ENCODE measurements at regions not wholly inside any gene's neighbourhood (a gene's known extent, or its start where the extent isn't known, plus 50 kb on each side); places are given as distances from the start of the nearest gene placed in this dataset.

DNA sequence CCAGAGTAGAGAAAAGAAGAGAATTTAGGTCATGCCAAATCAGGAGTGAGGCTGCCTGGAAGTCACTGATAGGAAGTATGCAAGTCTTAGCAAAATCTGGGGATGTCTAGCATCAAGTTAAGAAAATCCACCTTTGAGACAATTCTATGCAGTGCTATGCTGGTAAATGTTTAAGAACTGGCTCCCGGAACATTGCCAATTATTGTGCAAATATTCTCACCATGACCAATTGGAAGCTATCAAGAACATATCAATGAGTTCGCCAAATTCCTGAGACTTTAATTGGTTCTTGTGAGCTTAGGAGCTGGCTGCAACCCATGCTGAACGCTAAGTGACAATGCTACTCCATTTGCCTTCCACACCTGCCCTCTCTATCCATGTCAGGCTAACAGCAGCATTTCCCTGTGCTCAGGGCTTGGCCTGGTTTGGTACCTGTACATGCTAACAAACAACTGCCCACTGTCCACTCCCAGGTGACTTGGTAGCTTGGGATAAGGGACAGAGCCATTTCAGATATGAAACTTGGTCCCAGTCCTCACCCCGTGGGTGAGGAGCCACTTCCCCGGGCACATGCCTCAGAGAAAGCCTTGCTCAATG, 172.9 kb upstream of the KLHL29 start:
- H3K9me2 ChIP-seq (replicated peaks; ENCODE audit: insufficient read depth, low read length), result no peaks in the 10 kb centered on the region
- H3K9ac ChIP-seq (ENCODE audit: low read length), result no peak overlapping the region
- H4K20me1 ChIP-seq (ENCODE audit: low read depth, low read length), result no peaks in the 10 kb centered on the region
- no peaks in the 10 kb centered on the region for H3F3A ChIP-seq (ENCODE audit: insufficient read depth)
- no peaks in the 10 kb centered on the region for H3K27me3 ChIP-seq (ENCODE audit: low read length)
- H3K4me3 ChIP-seq (ENCODE audit: insufficient read depth, low read length, poor library complexity, severe bottlenecking), result no peak overlapping the region
- no peaks in the 10 kb centered on the region for H3K36me3 ChIP-seq (ENCODE audit: low read length)
- H3K27ac ChIP-seq (ENCODE audit: low read depth, low read length), result no peak overlapping the region
- H3K79me2 ChIP-seq (ENCODE audit: insufficient read depth, low read length), result no peaks in the 10 kb centered on the region
- TF ChIP-seq, protein P1, sequence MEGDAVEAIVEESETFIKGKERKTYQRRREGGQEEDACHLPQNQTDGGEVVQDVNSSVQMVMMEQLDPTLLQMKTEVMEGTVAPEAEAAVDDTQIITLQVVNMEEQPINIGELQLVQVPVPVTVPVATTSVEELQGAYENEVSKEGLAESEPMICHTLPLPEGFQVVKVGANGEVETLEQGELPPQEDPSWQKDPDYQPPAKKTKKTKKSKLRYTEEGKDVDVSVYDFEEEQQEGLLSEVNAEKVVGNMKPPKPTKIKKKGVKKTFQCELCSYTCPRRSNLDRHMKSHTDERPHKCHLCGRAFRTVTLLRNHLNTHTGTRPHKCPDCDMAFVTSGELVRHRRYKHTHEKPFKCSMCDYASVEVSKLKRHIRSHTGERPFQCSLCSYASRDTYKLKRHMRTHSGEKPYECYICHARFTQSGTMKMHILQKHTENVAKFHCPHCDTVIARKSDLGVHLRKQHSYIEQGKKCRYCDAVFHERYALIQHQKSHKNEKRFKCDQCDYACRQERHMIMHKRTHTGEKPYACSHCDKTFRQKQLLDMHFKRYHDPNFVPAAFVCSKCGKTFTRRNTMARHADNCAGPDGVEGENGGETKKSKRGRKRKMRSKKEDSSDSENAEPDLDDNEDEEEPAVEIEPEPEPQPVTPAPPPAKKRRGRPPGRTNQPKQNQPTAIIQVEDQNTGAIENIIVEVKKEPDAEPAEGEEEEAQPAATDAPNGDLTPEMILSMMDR (IDR thresholded peaks at IDR 0.05; ENCODE audit: insufficient read depth, low read length, poor library complexity, severe bottlenecking), result no peak
- no peak for TF ChIP-seq EZH2phosphoT487 (conservative IDR thresholded peaks at IDR 0.05; ENCODE audit: low read length)
- no peaks in the 10 kb centered on the region for H3K9me3 ChIP-seq (ENCODE audit: insufficient read depth, low read length)
- H3K4me2 ChIP-seq (ENCODE audit: low read depth, low read length, poor library complexity, severe bottlenecking), result no peak overlapping the region
- no peak overlapping the region for H2AFZ ChIP-seq (ENCODE audit: low read depth, low read length, severe bottlenecking)

DNA sequence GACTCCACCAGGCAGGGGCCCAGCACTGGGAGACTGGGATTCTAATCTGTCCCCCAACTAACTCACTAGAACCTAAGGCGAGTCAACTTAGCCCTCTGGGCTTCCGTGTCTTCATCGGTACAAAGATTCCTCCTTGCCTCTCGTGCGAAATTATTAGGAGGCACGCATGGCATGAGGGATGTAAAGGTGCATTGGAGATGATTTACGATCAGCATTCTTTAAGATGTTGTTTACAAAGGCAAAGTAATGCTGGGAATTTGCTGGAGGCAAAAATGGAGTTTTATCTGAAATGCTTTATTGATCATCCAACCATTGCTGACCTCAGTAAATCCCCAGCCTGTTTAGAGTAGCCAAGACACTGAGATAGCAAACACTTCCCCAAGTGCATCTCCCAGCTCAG, 171.8 kb upstream of the KLHL29 start:
- Histone ChIP-seq H3K4me3 (ENCODE audit: insufficient read depth, low read length, poor library complexity, severe bottlenecking) (no peak overlapping the region), H3K9ac (ENCODE audit: low read length) (no peak overlapping the region), H3K27me3 (ENCODE audit: low read length) (no peaks in the 10 kb centered on the region), H3K36me3 (ENCODE audit: low read length) (no peaks in the 10 kb centered on the region), H3F3A (ENCODE audit: insufficient read depth) (no peaks in the 10 kb centered on the region), H2AFZ (ENCODE audit: low read depth, low read length, severe bottlenecking) (no peak overlapping the region), H3K27ac (ENCODE audit: low read depth, low read length) (no peak overlapping the region), H3K79me2 (ENCODE audit: insufficient read depth, low read length) (no peaks in the 10 kb centered on the region), H3K9me3 (ENCODE audit: insufficient read depth, low read length) (no peaks in the 10 kb centered on the region), H4K20me1 (ENCODE audit: low read depth, low read length) (no peaks in the 10 kb centered on the region), H3K4me2 (ENCODE audit: low read depth, low read length, poor library complexity, severe bottlenecking) (no peak overlapping the region), H3K9me2 (replicated peaks; ENCODE audit: insufficient read depth, low read length) (no peaks in the 10 kb centered on the region)
- TF ChIP-seq EZH2phosphoT487 (conservative IDR thresholded peaks at IDR 0.05; ENCODE audit: low read length), result no peak

DNA sequence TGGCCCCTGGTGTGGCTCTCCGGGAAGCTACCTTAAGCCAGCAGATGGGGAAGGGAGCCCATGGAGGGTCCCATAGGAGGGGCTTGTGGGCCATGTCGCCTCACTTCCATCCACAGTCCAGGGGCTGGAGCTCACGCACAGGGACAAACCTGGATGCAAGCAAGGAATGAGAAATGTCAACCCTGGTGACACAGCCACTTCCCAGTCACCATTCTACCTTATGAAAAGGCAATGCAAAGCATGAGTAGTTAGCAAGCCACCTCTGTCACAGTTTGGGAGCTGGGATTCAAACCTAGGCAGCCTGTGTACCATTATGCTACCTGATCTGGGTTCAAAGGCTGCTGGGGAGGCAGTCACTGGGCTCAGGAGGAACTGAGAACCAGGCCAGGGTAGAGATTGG, 170.0 kb upstream of the KLHL29 start:
- H3K9me3 ChIP-seq (ENCODE audit: insufficient read depth, low read length), result no peaks in the 10 kb centered on the region
- no peak overlapping the region for H3K9ac ChIP-seq (ENCODE audit: low read length)
- H3K79me2 ChIP-seq (ENCODE audit: insufficient read depth, low read length), result no peaks in the 10 kb centered on the region
- no peaks in the 10 kb centered on the region for H4K20me1 ChIP-seq (ENCODE audit: low read depth, low read length)
- no peak overlapping the region for H3K4me3 ChIP-seq (ENCODE audit: insufficient read depth, low read length, poor library complexity, severe bottlenecking)
- no peaks in the 10 kb centered on the region for H3K27me3 ChIP-seq (ENCODE audit: low read length)
- H2AFZ ChIP-seq (ENCODE audit: low read depth, low read length, severe bottlenecking), result no peak overlapping the region
- no peaks in the 10 kb centered on the region for H3K36me3 ChIP-seq (ENCODE audit: low read length)
- TF ChIP-seq, protein P1 (IDR thresholded peaks at IDR 0.05; ENCODE audit: insufficient read depth, low read length, poor library complexity, severe bottlenecking), result no peak
- TF ChIP-seq EZH2phosphoT487 (conservative IDR thresholded peaks at IDR 0.05; ENCODE audit: low read length), result no peak
- no peak overlapping the region for H3K27ac ChIP-seq (ENCODE audit: low read depth, low read length)
- H3K9me2 ChIP-seq (replicated peaks; ENCODE audit: insufficient read depth, low read length), result no peaks in the 10 kb centered on the region
- no peak overlapping the region for H3K4me2 ChIP-seq (ENCODE audit: low read depth, low read length, poor library complexity, severe bottlenecking)
- H3F3A ChIP-seq (ENCODE audit: insufficient read depth), result no peaks in the 10 kb centered on the region

DNA sequence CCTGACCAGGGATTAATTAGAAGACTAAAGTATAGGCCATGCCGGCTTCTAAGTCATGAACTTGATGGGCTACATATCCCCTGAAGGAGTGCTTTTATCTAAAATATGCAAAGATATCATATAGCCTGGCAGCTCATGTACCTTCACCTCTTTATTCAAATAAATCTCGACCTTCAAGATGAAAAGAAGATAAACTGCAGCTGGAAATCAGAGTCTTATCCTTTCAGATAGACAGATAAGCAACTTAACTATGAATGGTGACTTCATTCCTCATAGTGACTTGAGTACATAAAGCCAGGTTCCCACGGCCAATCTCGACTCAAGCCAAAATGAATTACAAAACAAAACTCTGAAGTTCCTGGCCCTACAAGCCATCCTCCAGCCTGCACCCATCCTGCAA, 165.3 kb upstream of the KLHL29 start:
- Histone ChIP-seq H3K4me3 (ENCODE audit: insufficient read depth, low read length, poor library complexity, severe bottlenecking) (no peak overlapping the region), H3K9ac (ENCODE audit: low read length) (no peak overlapping the region), H4K20me1 (ENCODE audit: low read depth, low read length) (no peaks in the 10 kb centered on the region), H3K79me2 (ENCODE audit: insufficient read depth, low read length) (no peaks in the 10 kb centered on the region), H3K27me3 (ENCODE audit: low read length) (no peaks in the 10 kb centered on the region), H3K9me2 (replicated peaks; ENCODE audit: insufficient read depth, low read length) (no peaks in the 10 kb centered on the region), H3K36me3 (ENCODE audit: low read length) (no peaks in the 10 kb centered on the region), H3F3A (ENCODE audit: insufficient read depth) (no peaks in the 10 kb centered on the region), H2AFZ (ENCODE audit: low read depth, low read length, severe bottlenecking) (no peak overlapping the region), H3K9me3 (ENCODE audit: insufficient read depth, low read length) (no peaks in the 10 kb centered on the region), H3K27ac (ENCODE audit: low read depth, low read length) (no peak overlapping the region), H3K4me2 (ENCODE audit: low read depth, low read length, poor library complexity, severe bottlenecking) (no peak overlapping the region)
- TF ChIP-seq, protein P1 (IDR thresholded peaks at IDR 0.05; ENCODE audit: insufficient read depth, low read length, poor library complexity, severe bottlenecking), result no peak
- no peak for TF ChIP-seq EZH2phosphoT487 (conservative IDR thresholded peaks at IDR 0.05; ENCODE audit: low read length)
